Naive B cell (primary cell): ENCODE measurements at regions not wholly inside any gene's neighbourhood (a gene's known extent, or its start where the extent isn't known, plus 50 kb on each side); places are given as distances from the start of the nearest gene placed in this dataset.
"Not testable (repeated sequence)": the region's sequence is repeated elsewhere in the genome, so short reads cannot be mapped to it uniquely, and the experiment has no call there.

Experiments
- ATAC-seq, 2 donors: fragments of 150-1000 bp; cut with Tn5 transposase; 2 replicates each; pipeline ENCODE4 v1.10.0; 2021; ENCODE audit warnings: low read depth in 2 of 2, mild to moderate bottlenecking in 2 of 2, moderate library complexity in 2 of 2
- DNase-seq: peaks from one replicate; pipeline ENCODE4 v3.0.0; 2022
- H3K27ac Mint-ChIP-seq, 6 donors: one replicate each; pipeline ENCODE4 v1.8.0; 2020 to 2022; ENCODE audit warnings: mild to moderate bottlenecking in 6 of 6, mixed read lengths in 6 of 6, moderate library complexity in 5 of 6, inconsistent platforms in 2 of 6
- H3K27me3 Mint-ChIP-seq, 3 donors: one replicate each; pipeline ENCODE4 v1.8.0; 2021 to 2022; ENCODE audit warnings: mixed read lengths in 3 of 3, mild to moderate bottlenecking in 1 of 3
- H3K36me3 Mint-ChIP-seq, 2 donors: one replicate each; pipeline ENCODE4 v1.8.0; 2020 to 2022; ENCODE audit warnings: mixed read lengths in 2 of 2, inconsistent platforms in 1 of 2, mild to moderate bottlenecking in 1 of 2
- H3K4me1 Mint-ChIP-seq, 3 donors: one replicate each; pipeline ENCODE4 v1.8.0; 2020 to 2022; ENCODE audit warnings: mixed read lengths in 3 of 3, inconsistent platforms in 1 of 3, mild to moderate bottlenecking in 1 of 3, moderate library complexity in 1 of 3
- H3K4me3 Mint-ChIP-seq, 8 donors: one replicate each; pipeline ENCODE4 v1.8.0; 2020 to 2022; ENCODE audit warnings: mild to moderate bottlenecking in 8 of 8, mixed read lengths in 8 of 8, moderate library complexity in 8 of 8, inconsistent platforms in 2 of 8
- H3K9me3 Mint-ChIP-seq, 7 donors: one replicate each; pipeline ENCODE4 v1.8.0; 2020 to 2022; ENCODE audit warnings: mixed read lengths in 7 of 7, mild to moderate bottlenecking in 5 of 7, inconsistent platforms in 2 of 7, moderate library complexity in 1 of 7

DNA sequence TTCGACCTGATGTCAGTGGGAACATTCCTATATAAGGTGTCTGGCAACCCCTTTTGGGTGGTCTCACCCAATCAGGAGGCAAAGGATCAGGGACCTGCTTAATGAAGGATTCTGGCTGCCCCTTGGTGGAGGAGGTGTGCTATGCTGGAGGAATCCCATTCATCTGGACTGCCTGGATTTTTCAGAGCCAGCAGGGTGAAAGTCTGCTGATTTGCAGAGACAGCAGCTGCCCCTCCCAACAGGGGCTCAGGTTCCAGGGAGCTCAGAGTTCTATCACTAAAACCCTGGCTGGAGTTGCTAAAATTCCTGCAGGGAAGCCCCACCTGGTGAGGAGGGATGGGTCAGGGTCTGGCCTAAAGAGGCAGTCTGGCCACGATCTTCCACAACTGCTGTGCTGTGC is 398.5 kb upstream of the CNTNAP2 start:
- no peak overlapping the region for H3K27ac Mint-ChIP-seq
- no peaks in the 10 kb centered on the region for H3K4me1 Mint-ChIP-seq
- no peak overlapping the region for H3K4me3 Mint-ChIP-seq
- no peak for ATAC-seq
- no peaks in the 10 kb centered on the region for H3K36me3 Mint-ChIP-seq
- H3K27me3 Mint-ChIP-seq = no peaks in the 10 kb centered on the region
- DNase-seq = no peak
- peaks cover 0 to 6% (median 3%) of the 10 kb centered on the region in 7 donors for H3K9me3 Mint-ChIP-seq

GRCh38 chr7:145700488-145700887 is 416.1 kb upstream of the CNTNAP2 start:
- Mint-ChIP-seq H3K4me1 (no peaks in the 10 kb centered on the region), H3K9me3 (peaks cover 0 to 10% (median 6%) of the 10 kb centered on the region in 7 donors), H3K27me3 (no peaks in the 10 kb centered on the region), H3K36me3 (no peaks in the 10 kb centered on the region), H3K4me3 (no peak overlapping the region), H3K27ac (no peak overlapping the region)
- DNase-seq (no peak), ATAC-seq (no peak)

DNA sequence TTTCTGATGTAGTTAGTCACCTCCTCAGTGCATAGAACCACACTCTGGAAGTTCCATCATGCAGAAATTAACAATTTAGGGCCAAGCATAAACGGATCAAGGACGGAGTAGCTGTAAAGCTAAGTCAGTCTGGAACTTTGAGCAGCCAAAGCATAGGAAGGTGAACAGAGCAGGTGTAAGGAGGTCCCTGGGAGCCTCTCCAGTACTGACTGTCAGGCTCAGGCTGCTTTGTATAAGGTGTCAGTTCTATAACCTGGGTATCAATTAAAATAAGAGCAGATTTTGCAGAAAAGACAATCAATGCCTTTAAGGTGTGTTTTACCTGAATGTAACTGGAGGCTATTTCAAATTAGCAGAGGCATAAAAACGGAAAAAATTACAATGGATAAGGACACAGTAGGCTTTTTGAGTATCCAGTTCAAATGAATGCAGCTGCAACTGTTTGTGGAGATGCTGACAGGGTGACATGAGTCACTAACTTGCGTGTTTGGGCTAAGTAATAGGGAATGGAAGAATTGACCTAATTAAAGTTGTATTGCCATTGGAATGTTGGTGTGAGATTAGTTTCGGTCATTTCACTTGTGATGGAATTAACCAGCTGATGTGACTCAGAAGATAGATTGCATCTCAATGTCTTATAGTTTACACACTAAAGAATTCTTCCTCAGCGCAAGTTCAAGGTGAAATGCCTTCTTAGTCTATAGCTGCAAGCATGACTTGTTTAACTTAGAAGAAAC is 417.9 kb upstream of the CNTNAP2 start:
- DNase-seq (no peak), ATAC-seq (no peak)
- Mint-ChIP-seq H3K4me3 (no peak overlapping the region), H3K4me1 (no peaks in the 10 kb centered on the region), H3K9me3 (peaks cover 0 to 10% (median 6%) of the 10 kb centered on the region in 7 donors), H3K27me3 (no peaks in the 10 kb centered on the region), H3K36me3 (no peaks in the 10 kb centered on the region), H3K27ac (no peak overlapping the region)

DNA sequence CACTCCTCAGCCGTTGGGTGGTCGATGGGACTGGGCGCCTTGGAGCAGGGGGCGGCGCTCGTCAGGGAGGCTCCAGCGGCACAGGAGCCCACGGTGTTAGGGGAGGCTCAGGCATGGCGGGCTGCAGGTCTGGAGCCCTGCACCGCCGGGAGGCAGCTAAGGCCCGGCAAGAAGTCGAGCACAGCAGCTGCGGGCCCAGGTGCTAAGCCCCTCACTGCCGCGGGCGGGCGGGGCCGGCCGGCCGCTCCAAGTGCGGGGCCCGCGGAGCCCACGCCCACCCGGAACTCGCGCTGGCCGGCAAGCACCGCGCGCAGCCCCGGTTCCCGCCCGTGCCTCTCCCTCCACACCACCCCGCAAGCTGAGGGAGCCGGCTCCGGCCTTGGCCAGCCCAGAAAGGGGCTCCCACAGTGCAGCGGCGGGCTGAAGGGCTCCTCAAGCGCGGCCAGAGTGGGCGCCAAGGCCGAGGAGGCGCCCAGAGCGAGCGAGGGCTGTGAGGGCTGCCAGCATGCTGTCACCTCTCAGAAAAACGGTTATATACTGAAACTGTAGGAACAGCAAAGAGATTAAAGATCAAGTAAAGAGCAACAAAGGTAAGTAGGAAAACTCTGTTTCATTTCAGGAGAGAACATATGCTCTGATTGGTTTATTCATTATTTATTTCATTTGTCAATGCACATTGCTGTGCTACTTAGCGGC is 419.0 kb upstream of the CNTNAP2 start:
- H3K27ac Mint-ChIP-seq, H3K36me3 Mint-ChIP-seq, H3K4me3 Mint-ChIP-seq, DNase-seq, H3K9me3 Mint-ChIP-seq, ATAC-seq, H3K27me3 Mint-ChIP-seq, H3K4me1 Mint-ChIP-seq: not testable (repeated sequence)

DNA sequence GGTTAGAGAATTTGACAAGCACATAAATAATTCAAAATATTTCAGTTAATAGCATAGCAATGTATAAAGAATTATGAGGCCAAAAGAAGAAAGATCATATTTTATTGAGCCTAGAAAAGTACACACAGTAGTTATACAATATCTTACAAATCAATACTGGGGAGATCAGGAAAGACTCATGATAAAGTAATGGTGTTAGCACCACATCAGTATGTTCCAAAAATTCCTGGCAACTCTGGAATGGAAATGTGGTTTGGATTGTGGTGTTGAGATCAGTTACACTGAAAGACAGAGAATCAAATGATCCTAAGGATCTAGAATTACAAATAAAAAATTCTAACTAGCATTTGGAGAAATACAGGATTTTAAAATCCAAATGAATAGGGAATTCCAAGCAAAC is 420.5 kb upstream of the CNTNAP2 start:
- H3K4me1 Mint-ChIP-seq = no peaks in the 10 kb centered on the region
- peaks cover 0 to 10% (median 4%) of the 10 kb centered on the region in 7 donors for H3K9me3 Mint-ChIP-seq
- H3K36me3 Mint-ChIP-seq = no peaks in the 10 kb centered on the region
- ATAC-seq (no peak), DNase-seq (no peak)
- H3K27me3 Mint-ChIP-seq = no peaks in the 10 kb centered on the region
- no peak overlapping the region for H3K27ac Mint-ChIP-seq
- no peak overlapping the region for H3K4me3 Mint-ChIP-seq

- Mint-ChIP-seq H3K9me3 (peaks cover 0 to 10% (median 4%) of the 10 kb centered on the region in 7 donors), H3K36me3 (no peaks in the 10 kb centered on the region), H3K4me1 (no peaks in the 10 kb centered on the region), H3K4me3 (no peak overlapping the region), H3K27me3 (no peaks in the 10 kb centered on the region), H3K27ac (no peak overlapping the region)
- ATAC-seq (no peak), DNase-seq (no peak)
Observed at GRCh38 chr7:145692237-145692950, 424.2 kb upstream of the CNTNAP2 start.

- peaks cover 0 to 10% (median 3%) of the 10 kb centered on the region in 7 donors for H3K9me3 Mint-ChIP-seq
- H3K4me3 Mint-ChIP-seq = no peak overlapping the region
- H3K36me3 Mint-ChIP-seq = no peaks in the 10 kb centered on the region
- no peaks in the 10 kb centered on the region for H3K4me1 Mint-ChIP-seq
- no peak overlapping the region for H3K27ac Mint-ChIP-seq
- no peak for DNase-seq
- H3K27me3 Mint-ChIP-seq = no peaks in the 10 kb centered on the region
- no peak for ATAC-seq
Observed at GRCh38 chr7:145691377-145691914, 425.2 kb upstream of the CNTNAP2 start.

DNA sequence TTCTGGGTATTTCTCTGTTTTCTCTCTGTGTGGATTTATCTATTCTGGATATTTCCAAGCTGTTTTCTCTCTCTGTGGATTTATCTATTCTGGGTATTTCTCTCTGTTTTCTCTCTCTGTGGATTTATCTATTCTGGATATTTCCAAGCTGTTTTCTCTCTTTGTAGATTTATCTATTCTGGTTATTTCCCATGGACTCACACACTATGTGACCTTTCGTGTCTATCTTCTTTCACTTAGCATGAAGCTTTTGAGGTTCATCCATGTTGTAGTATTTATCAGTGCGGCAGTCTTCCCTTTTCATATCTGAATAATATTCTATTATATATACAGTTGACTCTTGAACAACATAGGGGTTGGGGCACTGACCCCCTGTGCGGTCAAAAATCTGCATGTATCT is 435.0 kb upstream of the CNTNAP2 start:
- ATAC-seq = no peak
- Mint-ChIP-seq H3K27ac (no peak overlapping the region), H3K4me3 (no peak overlapping the region)

DNA sequence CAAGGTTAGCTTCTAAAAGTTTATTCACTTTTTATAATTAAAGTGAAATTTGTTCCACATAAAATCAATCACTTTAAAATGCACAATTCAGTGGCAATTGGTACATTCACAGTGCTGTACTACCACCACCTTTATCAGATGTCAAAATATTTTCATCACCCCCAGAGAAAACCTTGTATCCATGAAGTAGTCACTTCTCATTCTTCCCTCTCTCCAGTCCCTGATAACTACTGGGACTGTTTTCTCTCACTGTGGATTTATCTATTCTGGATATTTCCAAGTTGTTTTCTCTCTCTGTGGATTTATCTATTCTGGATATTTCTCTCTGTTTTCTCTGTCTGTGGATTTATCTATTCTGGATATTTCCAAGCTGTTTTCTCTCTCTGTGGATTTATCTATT is 435.4 kb upstream of the CNTNAP2 start:
- H3K4me3 Mint-ChIP-seq = no peak overlapping the region
- DNase-seq (no peak), ATAC-seq (no peak)
- H3K4me1 Mint-ChIP-seq = no peaks in the 10 kb centered on the region
- no peaks in the 10 kb centered on the region for H3K36me3 Mint-ChIP-seq
- no peak overlapping the region for H3K27ac Mint-ChIP-seq
- peaks cover 0 to 12% (median 2%) of the 10 kb centered on the region in 7 donors for H3K9me3 Mint-ChIP-seq
- no peaks in the 10 kb centered on the region for H3K27me3 Mint-ChIP-seq

More for the DNA sequence above, 435.0 kb upstream of the CNTNAP2 start:
- DNase-seq = no peak
- no peaks in the 10 kb centered on the region for H3K27me3 Mint-ChIP-seq
- H3K4me1 Mint-ChIP-seq = no peaks in the 10 kb centered on the region
- peaks cover 0 to 13% (median 4%) of the 10 kb centered on the region in 7 donors for H3K9me3 Mint-ChIP-seq
- H3K36me3 Mint-ChIP-seq = no peaks in the 10 kb centered on the region

DNA sequence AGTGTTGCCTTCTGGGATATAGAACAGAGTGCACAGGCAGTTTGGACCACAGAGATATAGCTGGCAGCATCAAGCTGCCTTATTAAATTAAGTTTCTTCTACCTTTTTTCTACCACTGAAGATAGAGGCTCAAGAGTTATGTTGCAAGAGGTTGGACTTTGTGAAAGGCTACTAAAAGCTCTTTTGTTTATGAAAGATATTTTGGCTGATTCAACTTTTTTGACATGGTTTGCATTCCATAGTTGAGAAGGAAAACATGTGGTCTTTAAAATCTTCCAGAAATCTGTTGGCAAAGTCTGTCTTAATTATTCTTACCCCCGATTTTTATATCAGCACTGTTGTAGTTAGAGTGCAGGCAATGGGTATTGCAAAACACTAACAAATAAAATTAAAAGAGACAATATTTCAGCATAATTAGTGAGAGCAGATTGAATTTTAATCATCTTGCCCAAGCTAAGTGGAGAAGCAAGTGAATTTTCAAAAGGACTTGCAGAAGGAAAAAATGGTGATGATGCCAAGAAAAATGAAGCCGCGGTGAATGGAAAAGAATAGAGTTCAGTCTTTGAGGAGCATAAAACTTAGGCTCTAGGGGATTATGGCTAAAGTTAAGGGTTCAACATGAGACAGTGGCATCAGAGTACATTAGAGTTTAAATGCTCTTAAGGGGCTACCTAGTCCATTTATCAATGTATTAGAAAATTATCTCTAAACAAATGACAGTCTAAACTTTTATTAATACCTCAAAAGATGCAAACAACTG is 450.9 kb upstream of the CNTNAP2 start:
- Mint-ChIP-seq H3K4me1 (no peaks in the 10 kb centered on the region), H3K4me3 (no peak overlapping the region), H3K27me3 (no peaks in the 10 kb centered on the region), H3K36me3 (no peaks in the 10 kb centered on the region), H3K27ac (no peak overlapping the region), H3K9me3 (peaks cover 3 to 24% (median 14%) of the 10 kb centered on the region in 7 donors)
- ATAC-seq (no peak), DNase-seq (no peak)

DNA sequence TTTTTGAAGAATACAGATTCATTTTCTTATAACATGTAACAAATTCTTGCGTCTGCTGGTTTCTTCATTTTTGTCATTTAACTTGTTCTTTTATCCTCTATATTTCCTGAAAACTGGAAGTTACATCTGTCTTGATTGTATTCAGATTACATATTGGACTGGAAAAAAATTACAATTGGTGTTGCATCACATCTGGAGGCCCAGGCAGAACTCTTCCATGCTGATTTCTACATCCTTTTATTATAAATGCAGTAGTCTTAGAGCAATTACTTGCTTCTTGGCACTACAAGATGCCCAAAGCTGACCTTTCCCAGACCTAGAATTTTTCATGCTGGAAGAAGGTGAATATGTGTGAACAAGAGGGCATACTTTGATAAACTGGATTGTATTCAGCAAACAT is 460.9 kb upstream of the CNTNAP2 start:
- Mint-ChIP-seq H3K4me3 (no peak overlapping the region), H3K4me1 (no peaks in the 10 kb centered on the region), H3K36me3 (no peaks in the 10 kb centered on the region)

DNA sequence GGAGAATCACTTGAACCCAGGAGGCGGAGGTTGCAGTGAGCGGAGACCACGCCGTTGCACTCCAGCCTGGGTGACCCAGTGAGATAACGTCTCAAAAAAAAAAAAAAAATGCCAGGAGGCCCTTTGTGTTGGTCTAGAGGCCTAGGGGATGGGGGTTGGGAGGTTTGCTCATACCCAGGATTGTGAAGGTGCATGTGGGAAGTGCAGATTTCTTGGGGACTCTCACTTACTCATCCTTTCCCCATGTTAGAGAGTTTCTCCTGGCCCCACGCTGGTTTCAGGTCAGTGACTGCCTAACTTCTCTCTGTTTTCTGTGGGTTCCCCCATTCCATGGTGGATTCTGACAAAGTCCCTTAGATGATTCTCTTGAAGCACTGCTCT is 471.5 kb upstream of the CNTNAP2 start:
- peaks cover under 1 to 9% (median 3%) of the 10 kb centered on the region in 7 donors for H3K9me3 Mint-ChIP-seq

More for the DNA sequence above, 460.9 kb upstream of the CNTNAP2 start:
- ATAC-seq (no peak), DNase-seq (no peak)
- Mint-ChIP-seq H3K27ac (no peak overlapping the region), H3K27me3 (no peaks in the 10 kb centered on the region), H3K9me3 (peaks cover 0 to 8% (median 3%) of the 10 kb centered on the region in 7 donors)

More for the DNA sequence above, 471.5 kb upstream of the CNTNAP2 start:
- Mint-ChIP-seq H3K27me3 (no peaks in the 10 kb centered on the region), H3K36me3 (no peaks in the 10 kb centered on the region), H3K4me1 (no peaks in the 10 kb centered on the region), H3K27ac (peak overlapping the region in 1 of 6 donors; percentile 54), H3K4me3 (no peak overlapping the region)
- DNase-seq (no peak), ATAC-seq (no peak)
